ENCODE measurements at regions not wholly inside any gene's neighbourhood (a gene's known extent, or its start where the extent isn't known, plus 50 kb on each side); places are given as distances from the start of the nearest gene placed in this dataset.
"Not testable (repeated sequence)": the region's sequence is repeated elsewhere in the genome, so short reads cannot be mapped to it uniquely, and the experiment has no call there.

- Mint-ChIP-seq H3K27me3 (ENCODE audit: insufficient read depth) (no peaks in the 10 kb centered on the region; the same call in 1 of the 2 replicates), H3K4me1 (ENCODE audit: low read depth) (no peaks in the 10 kb centered on the region), H3K9me3 (no peaks in the 10 kb centered on the region), H3K4me3 (no peak overlapping the region), H3K36me3 (ENCODE audit: low read depth) (no peaks in the 10 kb centered on the region), H3K27ac (no peak overlapping the region)
- DNase-seq: no peak
- TF ChIP-seq, protein P1, sequence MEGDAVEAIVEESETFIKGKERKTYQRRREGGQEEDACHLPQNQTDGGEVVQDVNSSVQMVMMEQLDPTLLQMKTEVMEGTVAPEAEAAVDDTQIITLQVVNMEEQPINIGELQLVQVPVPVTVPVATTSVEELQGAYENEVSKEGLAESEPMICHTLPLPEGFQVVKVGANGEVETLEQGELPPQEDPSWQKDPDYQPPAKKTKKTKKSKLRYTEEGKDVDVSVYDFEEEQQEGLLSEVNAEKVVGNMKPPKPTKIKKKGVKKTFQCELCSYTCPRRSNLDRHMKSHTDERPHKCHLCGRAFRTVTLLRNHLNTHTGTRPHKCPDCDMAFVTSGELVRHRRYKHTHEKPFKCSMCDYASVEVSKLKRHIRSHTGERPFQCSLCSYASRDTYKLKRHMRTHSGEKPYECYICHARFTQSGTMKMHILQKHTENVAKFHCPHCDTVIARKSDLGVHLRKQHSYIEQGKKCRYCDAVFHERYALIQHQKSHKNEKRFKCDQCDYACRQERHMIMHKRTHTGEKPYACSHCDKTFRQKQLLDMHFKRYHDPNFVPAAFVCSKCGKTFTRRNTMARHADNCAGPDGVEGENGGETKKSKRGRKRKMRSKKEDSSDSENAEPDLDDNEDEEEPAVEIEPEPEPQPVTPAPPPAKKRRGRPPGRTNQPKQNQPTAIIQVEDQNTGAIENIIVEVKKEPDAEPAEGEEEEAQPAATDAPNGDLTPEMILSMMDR (IDR thresholded peaks at IDR 0.05): no peak
Measured at GRCh38 chrX:44742480-44743155, 101.2 kb upstream of the DUSP21 start.

DNA sequence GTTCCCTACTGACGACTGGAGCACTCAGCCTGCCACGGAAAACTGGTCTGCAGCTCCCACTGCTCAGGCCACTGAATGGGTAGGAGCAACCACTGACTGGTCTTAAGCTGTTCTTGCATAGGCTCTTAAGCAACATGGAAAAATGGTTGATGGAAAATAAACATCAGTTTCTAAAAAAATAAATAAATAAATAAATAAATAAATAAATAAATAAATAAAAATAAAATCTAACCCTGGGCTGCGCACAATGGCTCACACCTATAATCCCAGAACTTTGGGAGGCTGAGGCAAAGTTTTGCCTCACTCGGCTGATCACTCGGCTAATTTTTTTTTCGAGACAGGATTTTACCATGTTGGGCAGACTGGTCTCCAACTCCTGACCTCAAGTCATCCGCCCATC, 102.0 kb upstream of the DUSP21 start:
- DNase-seq; H3K36me3 Mint-ChIP-seq (ENCODE audit: low read depth); H3K4me3 Mint-ChIP-seq; H3K4me1 Mint-ChIP-seq (ENCODE audit: low read depth); H3K27me3 Mint-ChIP-seq (ENCODE audit: insufficient read depth); H3K27ac Mint-ChIP-seq; H3K9me3 Mint-ChIP-seq: not testable (repeated sequence)

DNA sequence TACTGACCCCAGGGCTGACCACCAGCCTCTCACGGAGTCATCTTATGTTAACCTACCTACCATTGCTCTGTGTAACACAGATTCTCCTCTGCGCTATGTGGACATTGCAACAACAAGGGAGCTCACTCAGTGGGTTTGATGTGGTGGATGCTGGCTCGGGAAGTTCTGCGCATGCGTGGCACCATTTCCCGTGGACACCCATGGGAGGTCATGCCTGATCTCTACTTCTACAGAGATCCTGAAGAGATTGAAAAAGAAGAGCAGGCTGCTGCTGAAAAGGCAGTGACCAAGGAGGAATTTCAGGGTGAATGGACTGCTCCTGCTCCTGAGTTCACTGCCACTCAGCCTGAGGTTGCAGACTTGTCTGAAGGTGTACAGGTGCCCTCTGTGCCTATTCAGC, 102.4 kb upstream of the DUSP21 start:
- not testable (repeated sequence) for H3K27ac Mint-ChIP-seq; H3K4me3 Mint-ChIP-seq; H3K27me3 Mint-ChIP-seq (ENCODE audit: insufficient read depth); H3K4me1 Mint-ChIP-seq (ENCODE audit: low read depth); DNase-seq; H3K36me3 Mint-ChIP-seq (ENCODE audit: low read depth); H3K9me3 Mint-ChIP-seq

DNA sequence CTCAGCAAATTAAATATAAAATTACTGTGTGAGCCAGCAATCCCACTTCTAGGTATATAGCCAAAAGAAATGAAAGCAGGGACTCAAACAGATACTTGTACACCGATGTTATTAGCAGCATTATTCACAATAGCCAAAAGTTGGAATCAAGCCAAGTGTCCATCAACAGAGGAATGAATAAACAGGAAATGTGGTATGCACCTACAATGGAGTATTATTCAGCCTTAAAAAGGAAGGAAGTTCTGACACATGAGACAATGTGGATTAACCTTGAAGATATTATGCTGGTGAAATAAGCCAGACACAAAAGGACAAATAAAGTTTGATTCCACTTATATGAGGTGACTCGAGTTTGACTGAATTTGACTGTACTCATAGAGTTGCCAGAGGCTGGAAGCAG, 108.3 kb upstream of the DUSP21 start:
- peaks cover 8% of the 10 kb centered on the region; the same call in 1 of the 2 replicates for H3K4me1 Mint-ChIP-seq (ENCODE audit: low read depth)
- no peaks in the 10 kb centered on the region for H3K36me3 Mint-ChIP-seq (ENCODE audit: low read depth)
- H3K27me3 Mint-ChIP-seq (ENCODE audit: insufficient read depth): no peaks in the 10 kb centered on the region
- no peak for DNase-seq
- TF ChIP-seq, protein P1 (IDR thresholded peaks at IDR 0.05): no peak
- H3K27ac Mint-ChIP-seq: no peak overlapping the region
- no peak overlapping the region for H3K4me3 Mint-ChIP-seq
- no peaks in the 10 kb centered on the region for H3K9me3 Mint-ChIP-seq

GRCh38 chrX:44733931-44734330, 109.9 kb upstream of the DUSP21 start:
- H3K27me3 Mint-ChIP-seq (ENCODE audit: insufficient read depth): no peaks in the 10 kb centered on the region; the same call in 1 of the 2 replicates
- H3K4me1 Mint-ChIP-seq (ENCODE audit: low read depth): peaks cover 8% of the 10 kb centered on the region; the same call in 1 of the 2 replicates
- H3K4me3 Mint-ChIP-seq: no peak overlapping the region
- H3K27ac Mint-ChIP-seq: no peak overlapping the region
- TF ChIP-seq, protein P1 (IDR thresholded peaks at IDR 0.05): no peak
- H3K9me3 Mint-ChIP-seq: no peaks in the 10 kb centered on the region
- no peaks in the 10 kb centered on the region for H3K36me3 Mint-ChIP-seq (ENCODE audit: low read depth)
- DNase-seq: no peak

- DNase-seq: no peak
- TF ChIP-seq, protein P1 (IDR thresholded peaks at IDR 0.05): no peak
- no peaks in the 10 kb centered on the region for H3K36me3 Mint-ChIP-seq (ENCODE audit: low read depth)
- peaks cover 2% of the 10 kb centered on the region for H3K27me3 Mint-ChIP-seq (ENCODE audit: insufficient read depth)
- no peak overlapping the region for H3K4me3 Mint-ChIP-seq
- H3K9me3 Mint-ChIP-seq: no peaks in the 10 kb centered on the region
- H3K4me1 Mint-ChIP-seq (ENCODE audit: low read depth): peaks cover 8% of the 10 kb centered on the region; the same call in 1 of the 2 replicates
- no peak overlapping the region for H3K27ac Mint-ChIP-seq
Measured at GRCh38 chrX:44731160-44731559, 112.7 kb upstream of the DUSP21 start.
